ENCODE measurements at regions not wholly inside any gene's neighbourhood (a gene's known extent, or its start where the extent isn't known, plus 50 kb on each side); places are given as distances from the start of the nearest gene placed in this dataset.

- no peak for TF ChIP-seq CTCF (IDR thresholded peaks at IDR 0.05)
- TF ChIP-seq POLR2A (IDR thresholded peaks at IDR 0.05) = no peak
Measured at GRCh38 chr10:52409195-52409594, 95.1 kb downstream of the DKK1 start.
